Fibroblast of mammary gland (primary cell): ENCODE measurements at regions not wholly inside any gene's neighbourhood (a gene's known extent, or its start where the extent isn't known, plus 50 kb on each side); places are given as distances from the start of the nearest gene placed in this dataset.

Experiments used
- DNase-seq: peaks from one replicate; pipeline ENCODE4 v3.0.0-alpha.2; 2010; ENCODE audit warnings: low read depth
- H3K4me3 ChIP-seq: 2 replicates; pipeline ENCODE4 v1.5.1; 2011; ENCODE audit warnings: low read depth, mild to moderate bottlenecking, low read length, moderate library complexity; ENCODE audit not compliant: control insufficient read depth
- TF ChIP-seq, protein P1 (sequence below): conservative IDR thresholded peaks from 2 replicates; pipeline ENCODE4 v1.5.1; 2011; ENCODE audit warnings: low read depth, low read length, inconsistent platforms; ENCODE audit not compliant: control insufficient read depth, insufficient read depth

DNA sequence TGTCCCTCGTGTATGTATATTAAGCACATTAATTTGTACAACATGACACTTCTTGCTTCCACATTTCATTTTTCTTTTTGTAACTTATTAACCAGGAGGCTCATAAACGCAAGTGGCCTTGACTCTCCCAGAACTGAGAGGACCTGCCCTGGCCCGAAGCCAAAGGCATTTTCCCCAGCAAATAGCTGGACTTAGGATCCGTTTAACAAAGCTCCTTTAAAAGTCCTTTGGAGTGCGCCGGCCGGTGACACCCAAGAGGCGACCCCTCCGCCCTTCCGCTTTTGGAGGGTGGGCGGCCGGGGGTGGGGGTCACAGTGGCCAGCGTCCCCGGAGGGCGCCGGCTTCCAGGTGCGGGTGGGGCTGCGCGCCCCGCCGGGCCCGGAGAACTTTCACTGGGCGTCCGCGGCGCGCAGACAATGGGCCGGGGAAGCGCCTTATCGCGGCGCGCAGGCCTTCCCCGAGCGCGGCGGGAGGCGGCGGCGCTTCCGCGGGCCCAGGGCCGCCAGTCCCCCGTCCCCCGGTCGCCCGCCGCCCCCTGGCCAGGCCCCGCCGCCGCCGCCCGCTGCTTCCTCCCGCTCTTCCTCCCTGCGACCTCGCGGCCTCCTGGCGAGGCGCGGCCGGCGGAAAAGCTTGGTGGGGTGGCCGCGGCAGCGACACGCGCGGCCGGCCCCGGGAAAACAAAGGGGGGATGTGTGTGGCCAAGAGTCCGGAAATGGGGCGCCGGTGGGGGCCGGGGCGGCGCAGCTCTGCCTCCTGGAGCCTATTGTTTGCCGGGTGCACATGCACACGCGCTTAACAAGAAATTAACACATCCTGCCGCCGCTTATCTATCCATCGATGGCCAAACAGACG is 613.4 kb downstream of the MCTP2 start:
- DNase-seq, result no peak
- TF ChIP-seq, protein P1, sequence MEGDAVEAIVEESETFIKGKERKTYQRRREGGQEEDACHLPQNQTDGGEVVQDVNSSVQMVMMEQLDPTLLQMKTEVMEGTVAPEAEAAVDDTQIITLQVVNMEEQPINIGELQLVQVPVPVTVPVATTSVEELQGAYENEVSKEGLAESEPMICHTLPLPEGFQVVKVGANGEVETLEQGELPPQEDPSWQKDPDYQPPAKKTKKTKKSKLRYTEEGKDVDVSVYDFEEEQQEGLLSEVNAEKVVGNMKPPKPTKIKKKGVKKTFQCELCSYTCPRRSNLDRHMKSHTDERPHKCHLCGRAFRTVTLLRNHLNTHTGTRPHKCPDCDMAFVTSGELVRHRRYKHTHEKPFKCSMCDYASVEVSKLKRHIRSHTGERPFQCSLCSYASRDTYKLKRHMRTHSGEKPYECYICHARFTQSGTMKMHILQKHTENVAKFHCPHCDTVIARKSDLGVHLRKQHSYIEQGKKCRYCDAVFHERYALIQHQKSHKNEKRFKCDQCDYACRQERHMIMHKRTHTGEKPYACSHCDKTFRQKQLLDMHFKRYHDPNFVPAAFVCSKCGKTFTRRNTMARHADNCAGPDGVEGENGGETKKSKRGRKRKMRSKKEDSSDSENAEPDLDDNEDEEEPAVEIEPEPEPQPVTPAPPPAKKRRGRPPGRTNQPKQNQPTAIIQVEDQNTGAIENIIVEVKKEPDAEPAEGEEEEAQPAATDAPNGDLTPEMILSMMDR, result no peak
- no peak overlapping the region for H3K4me3 ChIP-seq

DNA sequence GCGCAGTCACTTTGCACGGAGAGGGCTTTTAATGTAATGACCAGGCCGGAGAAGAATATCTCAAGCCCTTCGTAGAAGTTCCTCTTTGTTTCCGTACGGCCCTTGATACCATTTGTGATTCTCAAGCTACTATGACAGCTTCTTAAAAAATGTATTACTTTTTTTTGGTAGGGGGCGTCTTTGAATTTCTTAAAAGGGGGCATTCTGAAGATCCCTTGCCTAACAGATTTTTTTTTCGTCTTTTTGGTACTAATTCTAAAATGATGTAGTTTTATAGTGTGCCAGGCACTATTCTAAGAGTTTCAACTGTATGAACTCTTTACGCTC is 614.0 kb downstream of the MCTP2 start:
- no peak overlapping the region for H3K4me3 ChIP-seq
- TF ChIP-seq, protein P1, result no peak
- DNase-seq, result no peak

DNA sequence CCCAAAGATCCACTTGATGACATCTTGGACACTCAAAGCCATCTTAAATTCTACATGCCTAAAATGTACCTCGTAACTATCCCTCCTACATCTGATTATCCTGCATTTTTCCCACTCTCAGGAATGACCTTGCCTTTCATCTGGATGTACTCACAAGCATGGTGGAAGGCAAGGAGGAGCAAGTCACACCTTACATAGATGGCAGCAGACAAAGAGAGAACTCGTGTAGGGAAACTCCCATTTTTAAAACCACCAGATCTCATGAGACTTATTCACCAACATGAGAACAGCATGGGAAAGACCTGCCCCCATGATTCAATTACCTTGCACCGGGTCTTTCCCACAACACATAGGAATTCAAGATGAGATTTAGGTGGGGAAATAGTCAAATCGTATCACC is 616.0 kb downstream of the MCTP2 start:
- no peak for DNase-seq
- no peak overlapping the region for H3K4me3 ChIP-seq
- TF ChIP-seq, protein P1, result no peak

DNA sequence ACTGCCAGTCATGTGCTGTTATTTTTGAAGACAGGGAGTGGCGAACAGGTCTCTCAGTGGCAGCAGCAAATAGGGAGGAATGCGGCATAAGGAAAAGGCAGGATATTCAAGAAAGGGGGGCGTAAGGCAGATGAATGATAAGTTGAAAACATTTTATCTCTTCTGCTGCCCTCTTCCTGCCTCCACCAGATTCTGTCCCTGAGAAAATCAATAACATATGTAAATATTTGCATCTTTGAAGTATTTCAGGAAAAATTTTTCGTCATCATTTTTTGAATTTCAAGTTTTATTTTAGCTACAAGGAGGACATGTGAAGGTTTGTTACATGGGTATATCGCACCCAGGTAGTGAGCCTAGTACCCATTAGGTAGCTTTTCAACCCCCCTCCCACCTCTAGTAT is 616.7 kb downstream of the MCTP2 start:
- TF ChIP-seq, protein P1, result no peak
- no peak for DNase-seq
- H3K4me3 ChIP-seq, result no peak overlapping the region

DNA sequence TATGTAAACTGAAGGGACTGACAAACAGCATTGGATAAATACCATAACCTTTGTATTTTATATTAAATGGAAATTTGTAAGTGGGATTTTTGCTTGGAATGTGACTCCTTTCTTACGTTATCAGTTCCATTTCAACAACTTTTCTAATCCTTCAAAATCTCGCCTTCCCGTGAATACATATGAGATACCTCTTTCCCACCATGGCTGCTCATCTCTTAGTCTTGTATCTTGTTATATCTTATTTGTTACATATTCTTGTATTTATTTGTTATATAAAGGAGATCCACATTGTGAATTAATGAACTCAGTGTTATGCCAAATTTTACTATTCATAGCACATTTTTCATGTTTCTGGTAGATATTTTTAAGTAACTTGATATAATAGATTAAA is 623.7 kb downstream of the MCTP2 start:
- DNase-seq, result no peak
- TF ChIP-seq, protein P1, result no peak
- no peak overlapping the region for H3K4me3 ChIP-seq

DNA sequence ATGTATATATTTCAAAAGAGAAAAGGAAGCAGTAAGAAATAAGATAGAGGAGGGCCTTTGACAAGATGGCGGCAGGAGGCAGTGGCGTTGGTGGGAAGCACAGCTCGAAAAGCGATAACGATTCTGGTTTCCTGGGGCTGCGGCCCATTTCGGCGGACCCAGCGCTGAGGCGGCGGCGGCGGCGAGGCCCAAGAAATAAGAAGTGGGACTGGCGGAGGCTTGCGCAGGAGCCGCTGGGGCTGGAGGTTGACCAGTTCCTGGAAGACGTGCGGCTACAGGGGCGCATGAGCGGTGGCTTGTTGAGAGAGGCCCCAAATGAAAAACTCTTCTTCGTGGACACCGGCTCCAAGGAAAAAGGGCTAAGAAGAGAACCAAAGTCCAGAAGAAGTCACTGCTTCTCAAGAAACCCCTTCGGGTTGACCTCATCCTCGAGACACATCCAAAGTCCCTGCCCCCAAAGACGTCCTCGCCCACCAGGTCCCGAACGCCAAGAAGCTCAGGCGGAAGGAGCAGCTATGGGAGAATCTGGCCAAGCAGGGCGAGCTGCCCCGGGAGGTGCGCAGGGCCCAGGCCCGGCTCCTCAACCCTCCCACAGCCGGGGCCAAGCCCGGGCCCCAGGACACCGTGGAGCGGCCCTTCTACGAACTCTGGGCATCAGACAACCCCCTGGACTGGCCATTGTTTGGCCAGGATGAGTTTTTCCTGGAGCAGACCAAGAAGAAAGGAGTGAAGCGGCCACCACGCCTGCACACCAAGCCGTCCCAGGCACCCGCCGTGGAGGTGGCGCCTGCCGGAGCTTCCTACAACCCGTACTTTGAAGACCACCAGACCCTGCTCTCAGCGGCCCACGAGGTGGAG is 624.3 kb downstream of the MCTP2 start:
- H3K4me3 ChIP-seq, result no peak overlapping the region
- no peak for DNase-seq
- TF ChIP-seq, protein P1, result no peak
